ENCODE measurements at regions not wholly inside any gene's neighbourhood (a gene's known extent, or its start where the extent isn't known, plus 50 kb on each side); places are given as distances from the start of the nearest gene placed in this dataset.

DNA sequence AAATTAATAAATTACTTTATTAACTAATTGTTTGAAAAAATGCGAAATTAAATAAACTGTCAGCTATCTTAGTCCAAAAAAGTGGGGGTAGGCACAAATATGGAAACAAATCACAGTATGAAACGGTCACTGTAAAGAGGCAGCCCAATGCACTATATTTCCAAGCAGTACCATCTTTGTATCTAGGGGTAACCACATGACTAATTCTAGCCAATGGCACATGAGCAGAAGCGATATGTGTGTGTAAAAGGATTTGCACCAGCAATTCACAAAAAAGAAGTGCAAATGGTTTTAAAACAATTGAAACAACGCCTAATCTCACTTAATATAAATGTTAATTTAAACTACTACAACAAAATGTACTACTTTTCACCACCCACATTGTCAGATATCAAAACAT, 129.5 kb upstream of the PRNP start:
- no peak for DNase-seq (ENCODE audit: low read depth)

DNA sequence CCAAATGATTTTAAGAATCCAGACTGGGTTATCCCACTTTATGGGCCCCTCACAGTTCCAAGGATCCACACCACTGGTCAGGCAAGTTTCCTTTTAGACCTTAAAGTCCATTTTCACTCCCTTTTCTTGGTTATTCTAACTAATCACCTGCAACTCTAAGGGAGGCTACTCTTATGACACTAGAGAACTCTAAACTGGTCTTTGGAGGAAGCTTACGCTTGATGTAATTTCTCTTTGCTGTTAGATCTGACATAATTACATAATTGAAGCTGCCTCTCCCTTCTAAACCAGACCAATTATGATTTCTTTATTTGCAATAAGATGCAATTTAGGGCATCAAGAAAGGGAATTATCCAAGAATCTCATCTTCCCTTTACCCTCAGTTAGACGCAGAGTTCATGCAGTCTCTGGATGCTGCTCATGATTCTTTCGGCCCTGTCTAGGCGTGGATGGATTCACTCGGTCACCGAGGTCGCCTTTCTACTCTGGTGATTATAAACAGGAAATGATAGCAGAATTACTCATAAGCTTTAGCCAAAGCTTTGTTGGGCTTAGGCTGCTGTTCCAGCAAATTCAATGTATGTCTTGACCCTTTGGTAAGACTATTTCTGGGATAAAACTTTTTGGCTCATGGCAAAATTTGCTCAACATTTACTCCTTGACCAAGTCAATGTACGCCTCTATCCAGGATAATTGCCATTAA, 130.9 kb upstream of the PRNP start:
- peak; percentile 40 for DNase-seq (ENCODE audit: low read depth)

DNA sequence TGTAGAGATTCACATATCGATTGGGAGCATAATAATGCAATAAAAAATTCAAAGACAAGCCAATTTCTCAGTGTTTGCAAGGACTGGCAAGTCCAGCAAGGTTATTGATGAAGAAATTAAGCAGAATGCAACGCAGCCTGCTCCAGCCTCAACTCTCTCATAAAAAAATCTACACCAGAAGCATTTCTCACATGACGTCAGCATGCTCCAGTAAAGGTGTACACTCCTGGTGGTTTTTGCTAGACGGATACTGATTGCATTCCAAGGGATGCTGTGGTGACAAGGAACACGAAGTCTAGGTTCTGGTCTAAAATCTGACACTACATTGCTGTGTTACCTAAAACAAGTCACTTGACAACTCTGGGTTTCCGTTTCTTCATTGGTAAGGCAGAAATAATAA, 131.9 kb upstream of the PRNP start:
- no peak for DNase-seq (ENCODE audit: low read depth)

DNA sequence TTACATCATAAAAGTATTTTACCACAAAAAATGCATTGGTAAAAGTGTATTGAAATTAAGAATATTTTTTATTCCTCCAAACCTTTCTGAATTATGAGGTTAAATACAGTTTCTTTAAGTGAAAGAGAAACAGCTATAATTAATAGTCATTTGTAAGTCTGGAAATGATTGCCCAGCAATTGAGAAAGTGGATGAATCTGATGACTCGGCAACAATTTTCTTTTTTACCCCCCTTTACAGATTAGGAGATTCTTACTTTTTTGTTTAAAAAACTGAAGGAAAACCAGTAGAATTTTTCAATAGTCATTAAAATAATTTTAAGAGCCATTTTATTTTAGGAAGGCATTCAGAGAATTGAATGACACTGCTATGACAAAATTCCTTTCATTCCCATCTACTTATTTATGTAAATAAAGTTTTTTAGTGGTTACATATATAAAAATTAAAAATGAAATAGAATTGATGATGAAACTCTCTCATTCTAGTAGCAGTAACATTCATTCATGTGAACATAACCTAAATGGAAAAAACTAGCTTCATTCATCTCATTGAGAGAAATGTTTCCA, 134.1 kb upstream of the PRNP start:
- DNase-seq (ENCODE audit: low read depth), result no peak

DNA sequence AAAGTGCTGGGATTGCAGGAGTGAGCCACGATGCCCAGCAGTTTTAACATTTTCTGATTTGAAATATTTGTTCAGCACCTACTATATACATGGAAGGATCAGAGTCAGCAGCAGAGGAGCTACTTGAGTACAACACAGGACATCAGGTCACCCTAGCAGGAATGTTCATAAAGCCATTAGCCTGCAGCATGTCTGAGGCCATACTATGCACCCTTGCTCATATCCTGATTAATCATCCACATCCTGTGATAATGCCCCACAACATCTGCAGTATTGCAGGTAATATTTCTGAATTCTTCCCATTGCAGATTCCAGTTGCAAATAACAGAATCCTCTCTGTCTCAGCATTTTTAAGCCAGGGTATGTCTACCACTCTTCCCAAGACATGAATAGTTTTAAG, 135.5 kb upstream of the PRNP start:
- no peak for DNase-seq (ENCODE audit: low read depth)

DNA sequence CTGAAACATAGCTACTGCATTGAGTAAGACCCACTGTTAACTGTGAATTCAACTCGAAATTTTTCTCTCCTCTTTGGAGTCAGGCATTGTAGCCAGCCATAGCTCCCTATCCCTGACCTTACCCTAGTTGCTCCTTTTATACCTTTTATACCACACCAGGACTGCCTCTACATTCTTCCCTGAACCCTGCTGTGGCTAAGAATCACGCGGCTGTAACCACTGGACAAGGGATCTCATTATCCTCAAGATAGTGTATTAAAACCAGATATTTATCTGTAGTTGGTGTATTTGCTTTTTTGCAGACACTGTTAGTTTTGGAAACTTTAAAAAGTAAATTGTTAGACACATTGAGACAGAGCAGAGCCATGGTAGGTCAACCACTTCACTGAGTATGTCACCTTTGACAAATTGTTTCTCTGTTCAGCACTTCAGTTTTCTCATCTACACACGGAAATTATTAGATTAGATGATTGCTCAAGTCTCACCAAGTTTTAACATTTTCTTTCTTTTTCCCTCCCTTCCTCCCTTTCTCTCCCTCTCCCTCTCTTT, 136.5 kb upstream of the PRNP start:
- DNase-seq (ENCODE audit: low read depth), result no peak

DNA sequence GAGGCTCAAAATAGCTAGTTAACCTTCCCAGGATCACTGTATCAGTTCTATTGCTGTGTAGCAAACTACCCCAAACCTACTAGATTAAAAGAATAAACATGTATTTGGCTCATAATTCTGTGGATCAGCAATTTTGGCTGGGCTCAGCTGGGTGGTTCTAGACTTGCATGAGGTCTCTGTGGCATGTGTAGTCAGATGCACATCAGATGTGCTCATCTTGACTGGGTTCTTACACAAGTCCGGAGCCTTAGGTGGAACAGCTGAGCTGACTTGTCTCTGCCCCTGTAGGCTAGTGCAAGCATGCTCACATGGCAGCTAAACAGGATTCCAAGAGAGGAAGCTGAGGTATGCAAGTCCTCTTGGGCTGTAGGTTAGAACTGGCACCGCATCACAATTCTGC, 137.7 kb upstream of the PRNP start:
- DNase-seq (ENCODE audit: low read depth), result no peak

DNA sequence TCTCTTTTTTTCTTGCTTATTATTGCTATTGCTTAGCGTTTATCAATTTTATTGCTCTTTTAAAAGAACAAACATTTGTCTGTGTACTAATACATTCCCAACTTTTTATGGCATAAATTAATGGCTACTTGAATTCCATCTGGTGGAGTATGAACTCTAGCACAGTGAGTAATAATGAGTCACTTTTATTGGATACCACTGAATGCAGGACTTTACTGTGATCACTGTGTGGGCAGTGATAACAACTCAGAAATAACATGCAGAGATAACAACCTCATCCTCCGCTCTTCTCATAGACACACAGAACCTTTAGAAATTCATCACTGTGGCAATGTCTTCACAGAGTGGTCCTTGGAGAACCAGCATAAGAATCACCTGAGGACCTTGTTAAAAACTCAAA, 139.5 kb upstream of the PRNP start:
- peak; percentile 57 for DNase-seq (ENCODE audit: low read depth)

DNA sequence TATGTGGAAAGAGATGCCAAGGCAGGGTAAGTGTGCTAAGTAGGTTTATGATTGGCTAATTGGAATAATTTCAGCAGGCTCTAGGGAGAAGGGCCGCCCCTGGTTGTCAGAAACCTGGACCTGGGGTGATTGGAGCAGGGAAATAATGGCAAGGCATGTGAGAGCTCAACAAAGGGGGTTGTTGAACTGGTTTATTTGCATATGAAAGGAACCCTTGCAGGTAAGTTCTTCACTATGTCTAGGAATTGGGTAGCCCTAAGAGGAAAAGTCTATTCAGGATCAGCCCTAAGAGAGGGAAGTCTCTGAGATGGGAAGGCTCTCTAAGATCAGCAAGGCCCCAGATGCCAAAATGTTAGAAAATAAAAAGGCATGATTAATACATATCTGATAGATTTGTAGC, 139.9 kb upstream of the PRNP start:
- no peak for DNase-seq (ENCODE audit: low read depth)

DNA sequence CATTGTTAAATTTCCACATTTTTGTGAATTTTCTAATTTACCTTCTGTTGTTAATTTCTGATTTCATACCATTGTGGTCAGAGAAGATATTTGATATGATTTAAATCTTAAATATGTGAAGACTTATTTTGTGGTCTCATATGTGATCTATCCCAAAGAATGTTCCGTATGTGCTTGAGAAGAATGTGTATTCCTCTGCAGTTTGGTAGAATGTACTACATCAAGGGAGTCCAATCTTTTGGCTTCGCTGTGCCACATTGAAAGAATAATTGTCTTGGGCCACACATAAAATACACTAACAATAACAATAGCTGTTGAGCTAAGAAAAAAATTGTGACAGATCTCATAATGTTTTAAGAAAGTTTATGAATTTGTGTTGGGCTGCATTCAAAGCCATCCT, 140.7 kb upstream of the PRNP start:
- DNase-seq (ENCODE audit: low read depth), result peak; percentile 26

DNA sequence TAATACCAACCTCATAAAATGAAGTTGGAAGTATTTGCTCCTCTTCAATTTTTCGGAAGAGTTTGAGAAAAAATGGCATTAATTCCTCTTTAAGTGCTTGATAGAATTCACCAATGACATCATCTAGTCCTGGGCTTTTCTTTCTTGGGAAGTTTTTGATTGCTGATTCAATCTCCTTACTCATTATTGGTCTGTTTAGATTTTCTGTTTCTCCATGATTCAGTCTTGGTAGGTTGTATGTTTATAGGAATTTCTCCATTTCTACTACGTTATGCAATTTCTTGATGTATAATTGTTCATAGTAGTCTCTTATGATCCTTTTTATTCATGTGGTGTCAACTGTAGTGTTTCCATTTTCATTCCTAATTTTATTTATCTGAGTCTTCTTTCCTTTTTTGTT, 141.5 kb upstream of the PRNP start:
- DNase-seq (ENCODE audit: low read depth), result peak; percentile 23

DNA sequence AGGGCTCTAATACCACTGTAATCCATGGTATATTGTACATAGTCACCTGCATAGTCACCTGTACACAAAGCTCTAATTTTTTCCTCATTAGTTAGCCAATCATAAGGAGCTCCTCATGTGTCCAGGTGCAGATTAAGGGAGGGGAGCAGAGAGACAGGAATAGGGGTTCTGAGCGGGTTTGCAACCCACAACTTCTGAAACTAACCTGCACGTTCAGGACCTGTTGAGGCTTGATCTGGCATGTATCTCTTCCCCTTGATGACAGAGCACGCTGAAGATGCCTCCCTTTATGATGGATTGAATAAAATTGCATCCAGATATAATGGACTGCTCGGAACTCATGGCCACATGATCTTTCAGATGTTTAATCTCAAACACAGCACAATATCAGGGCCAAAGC, 144.0 kb upstream of the PRNP start:
- no peak for DNase-seq (ENCODE audit: low read depth)

DNA sequence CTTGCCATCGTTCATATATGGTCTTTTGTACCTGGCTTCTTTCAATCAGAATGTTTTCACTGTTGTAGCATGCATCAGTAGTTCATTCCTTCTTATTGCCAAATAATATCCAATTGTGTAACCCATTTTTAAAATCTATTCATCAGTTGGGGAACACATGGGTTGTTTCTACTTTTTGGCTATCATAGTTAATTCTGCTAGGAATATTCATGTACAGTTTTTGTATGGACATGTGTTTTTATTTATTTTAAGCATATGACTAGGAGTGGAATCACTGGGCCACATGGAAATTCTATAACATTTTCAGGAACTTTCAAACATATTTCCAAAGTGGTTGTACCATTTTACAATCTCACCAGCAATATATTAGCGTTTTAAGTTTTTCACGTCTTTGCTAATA, 151.9 kb upstream of the PRNP start:
- no peak for DNase-seq (ENCODE audit: low read depth)

DNA sequence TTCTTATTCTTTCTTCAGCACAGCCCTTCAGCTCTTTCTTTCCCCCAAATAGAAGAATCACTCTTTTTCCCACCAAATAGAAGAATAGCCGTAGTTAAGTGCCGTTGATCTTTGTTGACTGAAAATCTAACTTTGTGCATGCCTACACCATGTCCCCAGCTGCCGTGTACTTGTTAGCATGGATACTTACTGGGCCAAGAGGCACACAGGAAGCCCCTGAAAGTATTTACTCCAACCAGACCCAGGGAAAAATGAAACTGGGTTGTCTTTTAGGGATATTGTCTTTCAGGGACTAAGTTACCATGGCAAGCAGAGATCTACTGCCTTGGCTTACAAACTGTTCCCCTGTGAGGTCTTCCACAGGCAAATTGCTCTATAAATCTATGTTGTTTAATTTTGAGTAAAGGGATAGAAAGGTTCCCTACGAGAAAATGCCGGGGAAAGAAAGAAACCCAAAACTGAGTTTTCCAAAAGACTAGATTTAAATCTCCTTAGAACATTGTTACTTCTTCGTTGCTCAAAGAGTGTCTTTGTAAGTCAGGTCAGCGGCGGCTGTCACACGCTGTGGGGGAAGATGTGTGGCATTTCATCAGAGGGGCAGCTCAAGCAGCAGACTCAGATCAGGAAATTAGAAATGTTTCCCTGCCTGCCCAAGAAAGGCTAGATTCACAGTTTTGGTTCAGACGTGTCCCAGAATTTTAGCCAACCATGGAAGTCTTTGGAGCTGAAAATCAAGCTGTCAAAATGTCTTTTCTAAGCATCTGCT, 152.7 kb upstream of the PRNP start:
- no peak for DNase-seq (ENCODE audit: low read depth)

DNA sequence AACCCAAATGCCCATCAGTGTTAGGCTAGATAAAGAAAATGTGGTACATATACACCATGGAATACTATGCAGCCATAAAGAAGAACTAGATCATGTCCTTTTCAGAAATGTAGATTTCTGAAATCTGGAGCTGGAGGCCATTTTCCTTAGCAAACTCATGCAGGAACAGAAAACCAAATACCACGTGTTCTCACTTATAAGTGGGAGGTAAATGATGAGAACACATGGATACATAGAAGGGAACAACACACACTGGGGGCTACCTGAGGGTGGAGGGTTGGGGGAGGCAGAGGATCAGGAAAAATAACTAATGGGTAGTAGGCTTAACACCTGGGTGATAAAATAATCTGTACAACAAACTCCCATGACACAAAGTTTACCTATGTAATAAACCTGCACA, 153.5 kb upstream of the PRNP start:
- no peak for DNase-seq (ENCODE audit: low read depth)

DNA sequence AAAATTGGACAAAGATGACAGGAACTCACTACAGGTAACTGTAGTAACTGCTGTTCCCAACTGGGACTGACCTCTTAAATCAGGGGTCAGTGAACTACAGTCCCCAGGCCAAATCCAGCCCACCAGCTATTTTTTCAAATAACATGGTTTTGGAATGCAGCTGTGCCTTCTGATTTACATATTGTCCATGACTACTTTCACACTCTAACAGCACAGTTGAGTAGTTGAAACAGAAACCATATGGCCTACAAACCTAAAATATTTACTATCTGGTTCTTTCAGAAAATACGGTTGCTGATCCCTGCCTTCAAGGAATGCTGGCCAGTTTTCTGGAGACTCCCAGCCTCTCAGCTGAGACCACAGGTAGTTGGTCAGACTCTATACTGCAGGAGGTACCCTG, 161.5 kb upstream of the PRNP start:
- DNase-seq (ENCODE audit: low read depth), result no peak

DNA sequence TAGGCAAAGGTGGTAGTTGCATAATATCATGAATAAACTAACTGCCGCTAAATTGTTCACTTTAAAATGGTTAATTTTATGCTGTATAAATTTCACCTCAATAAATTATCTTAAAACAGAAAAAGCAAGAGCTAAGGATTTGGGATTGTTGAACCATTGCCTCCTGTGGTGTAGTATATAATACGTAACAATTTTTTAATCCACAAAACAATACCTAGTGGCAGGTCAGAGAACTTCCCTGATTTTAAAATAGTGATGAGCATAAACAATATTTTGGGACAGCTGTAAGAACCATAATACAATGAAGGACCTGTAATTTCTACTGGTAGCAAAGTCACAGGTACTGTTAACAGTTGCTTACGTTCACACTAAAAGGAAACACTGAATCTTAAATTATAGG, 161.9 kb upstream of the PRNP start:
- no peak for DNase-seq (ENCODE audit: low read depth)

DNA sequence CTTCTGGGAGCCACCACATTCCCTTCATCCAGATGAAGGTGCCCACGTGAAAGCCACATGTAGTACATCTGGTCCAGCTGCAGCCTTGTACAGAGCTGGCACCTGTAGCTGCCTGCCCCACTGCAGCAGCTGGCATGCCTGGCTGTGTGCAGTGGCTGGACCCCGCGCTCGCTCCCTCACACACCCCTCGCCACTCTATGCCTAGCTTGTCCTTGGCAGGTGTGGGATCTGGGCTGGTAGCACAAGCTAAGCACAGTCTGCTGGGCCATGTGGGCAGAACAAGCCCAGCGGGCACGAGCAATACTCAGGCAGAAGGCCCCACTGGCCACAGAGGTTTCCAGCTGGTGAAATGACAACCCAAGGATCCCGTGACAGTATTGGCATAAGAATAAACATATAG, 163.9 kb upstream of the PRNP start:
- DNase-seq (ENCODE audit: low read depth), result no peak

DNA sequence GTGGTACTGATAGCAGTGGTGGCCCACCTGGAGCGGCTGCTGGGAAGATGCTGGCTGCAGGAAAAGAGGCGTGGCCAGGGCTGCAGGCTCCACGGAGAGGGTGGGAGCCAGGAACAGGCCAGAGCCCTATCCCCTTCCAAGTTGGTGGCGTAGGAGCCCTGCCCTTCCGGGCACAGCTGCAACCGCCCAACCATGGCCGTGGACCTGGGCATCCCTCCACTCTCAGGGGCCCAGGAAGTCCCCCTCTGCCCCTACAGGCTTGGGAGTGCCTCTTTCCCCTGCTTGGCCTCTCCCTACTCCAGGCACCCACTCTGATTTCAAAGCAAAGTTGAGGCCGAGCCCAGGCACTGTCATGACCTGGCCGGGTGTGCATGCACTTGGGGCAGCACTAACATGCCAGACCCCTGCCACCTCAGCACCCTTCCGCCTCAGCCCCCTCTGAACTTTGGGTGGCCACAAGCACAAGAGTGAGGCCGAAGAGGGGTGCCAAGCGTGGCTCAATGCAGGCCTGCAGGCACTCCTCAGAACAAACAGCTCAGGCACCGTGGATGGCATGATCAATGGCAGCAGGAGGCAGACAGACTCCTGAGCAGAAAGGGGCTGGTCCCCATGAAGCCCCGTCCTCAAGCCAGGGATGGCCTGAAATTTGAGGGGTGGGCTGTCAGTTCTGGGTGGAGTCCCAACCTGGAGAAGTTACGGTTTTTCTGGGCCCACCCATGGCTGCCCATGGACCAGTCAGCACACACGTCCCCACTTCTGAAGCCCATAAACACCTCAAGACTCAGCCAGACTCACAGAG, 164.9 kb upstream of the PRNP start:
- DNase-seq (ENCODE audit: low read depth), result no peak

DNA sequence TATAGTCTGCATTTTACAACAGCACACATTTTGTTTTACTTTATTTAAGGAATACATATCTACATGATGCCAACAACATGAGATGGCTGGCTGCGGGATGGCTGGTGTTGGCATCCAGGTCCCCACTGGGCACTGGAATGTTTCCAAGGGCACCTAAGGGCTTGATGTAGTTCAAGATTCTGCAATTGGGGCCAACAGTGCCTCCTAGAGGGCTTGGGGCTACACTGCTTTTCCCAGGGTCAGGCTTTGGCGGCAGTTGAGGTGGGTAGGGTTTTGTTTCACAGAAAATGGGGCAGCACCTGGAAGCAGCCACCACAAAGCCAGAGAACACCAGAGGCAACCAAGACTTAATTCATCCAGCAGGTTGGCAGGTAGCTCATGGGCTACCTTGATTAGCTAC, 166.7 kb upstream of the PRNP start:
- no peak for DNase-seq (ENCODE audit: low read depth)

DNA sequence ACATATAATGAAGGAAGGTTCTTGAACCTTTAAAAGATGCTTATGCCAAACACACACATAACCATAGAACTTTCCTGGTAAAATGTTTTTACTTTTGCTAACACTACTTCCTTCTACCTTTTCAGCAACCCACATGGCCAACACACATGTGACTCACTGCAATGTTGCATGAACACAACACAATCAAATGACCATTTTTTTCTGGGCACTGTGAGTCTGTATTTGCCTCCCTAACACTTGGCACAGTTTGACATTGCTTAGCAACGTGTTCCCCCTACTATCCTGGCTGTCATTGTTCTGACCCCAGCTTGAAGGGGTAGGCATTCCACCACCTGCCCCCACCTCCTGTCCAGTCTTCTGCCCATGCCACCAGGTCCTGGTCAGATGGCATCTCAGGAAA, 169.4 kb upstream of the PRNP start:
- no peak for DNase-seq (ENCODE audit: low read depth)

DNA sequence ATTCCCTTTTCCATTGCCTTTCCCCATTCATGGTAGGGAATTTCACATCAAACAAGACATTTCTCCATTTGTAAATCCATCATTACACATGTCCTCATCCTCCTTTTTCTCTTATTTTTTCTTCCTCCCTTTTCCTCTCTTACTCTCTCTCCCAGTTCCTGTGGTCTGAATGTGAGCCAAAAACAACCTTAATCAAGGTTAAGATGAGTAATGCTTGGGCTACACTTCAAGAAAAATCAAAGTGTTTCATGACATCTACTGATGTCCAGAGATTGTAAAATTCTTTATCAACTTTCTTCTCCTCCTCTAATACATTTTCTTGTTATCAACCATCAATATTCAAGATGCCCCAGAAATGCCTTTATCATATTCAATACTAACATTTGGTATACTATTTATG, 172.5 kb upstream of the PRNP start:
- no peak for DNase-seq (ENCODE audit: low read depth)
